HCT116 (cell line): ENCODE measurements at regions not wholly inside any gene's neighbourhood (a gene's known extent, or its start where the extent isn't known, plus 50 kb on each side); places are given as distances from the start of the nearest gene placed in this dataset.

Source experiments
- ATAC-seq: fragments of 200-7000 bp; cut with Tn5 transposase; 2 replicates; pipeline ENCODE4 v1.9.1; 2020; ENCODE audit warnings: mild to moderate bottlenecking, moderate library complexity
- BruUV-seq: library from RNA; stranded (reverse); fragments of 400-500 nt; replicated peaks from 2 replicates; lab custom pipeline; 2021; lab: Mats Ljungman, UMichigan
- CTCF ChIA-PET: fragments of 300-600 bp; sonication (Branson Sonifier 250); formaldehyde crosslinking; loops from one replicate; lab custom pipeline; 2021; ENCODE audit warnings: antibody characterized with exemption; lab: Charles Lee
- POLR2A ChIA-PET: fragments of 300-600, 350-600 bp; sonication (Branson Sonifier 250); formaldehyde crosslinking; loops from one replicate; lab custom pipeline; 2021; ENCODE audit warnings: antibody characterized with exemption; lab: Charles Lee
- RAD21 ChIA-PET, 2 experiments: fragments of 300-600 bp; sonication (Branson Sonifier 250); formaldehyde crosslinking; loops; one replicate each; lab custom pipeline; 2023; ENCODE audit warnings: low total read pairs in 2 of 2; ENCODE audit not compliant: uncharacterized antibody in 2 of 2, unreplicated experiment in 2 of 2, low non-redundant PET in 1 of 2; lab: Charles Lee
- DNase-seq: peaks from one replicate; pipeline ENCODE4 v3.0.0-alpha.2; 2010; ENCODE audit warnings: low read depth, low spot score
- H2AFZ ChIP-seq: fragments of 200-600 bp; shearing (Covaris generic), sonication (generic); 2 replicates; pipeline ENCODE4 v1.6.1; 2017; ENCODE audit warnings: low read depth, mixed run types, mixed read lengths, antibody characterized with exemption, low read length; ENCODE audit not compliant: poor library complexity, severe bottlenecking
- H3K27ac ChIP-seq: 2 replicates; pipeline ENCODE4 v1.5.1; 2012; ENCODE audit warnings: low read depth, low read length
- H3K27me3 ChIP-seq: fragments of 200-600 bp; sonication (generic); 2 replicates; pipeline ENCODE4 v1.6.1; 2016; ENCODE audit warnings: mixed run types, low read length, mixed read lengths; ENCODE audit not compliant: insufficient read depth
- H3K36me3 ChIP-seq, 2 experiments: fragments of 200-500 bp in 1 of 2; fragments of 200-600 bp in 1 of 2; sonication (Bioruptor generic) in 1 of 2; sonication (generic) in 1 of 2; 2 replicates each; pipeline versions ENCODE4 v1.5.1 to v1.6.1; 2014 to 2016; ENCODE audit warnings: low read length in 2 of 2, inconsistent platforms in 1 of 2, mixed read lengths in 1 of 2, mixed run types in 1 of 2; ENCODE audit not compliant: insufficient read depth in 2 of 2, control insufficient read depth in 1 of 2
- H3K4me1 ChIP-seq, 2 experiments: fragments of 200-600 bp in 1 of 2; sonication (generic) in 1 of 2; 2 replicates each; pipeline versions ENCODE4 v1.5.1 to v1.6.1; 2012 to 2017; ENCODE audit warnings: low read length in 2 of 2, inconsistent platforms in 1 of 2, mild to moderate bottlenecking in 1 of 2, mixed read lengths in 1 of 2, mixed run types in 1 of 2, moderate library complexity in 1 of 2; ENCODE audit not compliant: insufficient read depth in 2 of 2, control insufficient read depth in 1 of 2
- H3K4me2 ChIP-seq: fragments of 200-600 bp; sonication (generic); 2 replicates; pipeline ENCODE4 v1.6.1; 2017; ENCODE audit warnings: mixed run types, low read length, mixed read lengths
- H3K4me3 ChIP-seq, 2 experiments: fragments of 200-600 bp in 1 of 2; sonication (generic) in 1 of 2; replicated peaks in 1 of 2; 2 replicates each; pipeline ENCODE4 v1.5.1; 2011 to 2016; ENCODE audit warnings: low read length in 2 of 2, control low read depth in 1 of 2, low read depth in 1 of 2, mild to moderate bottlenecking in 1 of 2, mixed read lengths in 1 of 2, mixed run types in 1 of 2
- H3K79me2 ChIP-seq: fragments of 200-600 bp; sonication (generic); 2 replicates; pipeline ENCODE4 v1.6.1; 2017; ENCODE audit warnings: mild to moderate bottlenecking, mixed run types, low read length, moderate library complexity, mixed read lengths; ENCODE audit not compliant: insufficient read depth
- H3K9ac ChIP-seq: fragments of 200-600 bp; sonication (generic); 2 replicates; pipeline ENCODE4 v1.6.1; 2016; ENCODE audit warnings: low read length, mixed read lengths
- H3K9me2 ChIP-seq: fragments of 200-600 bp; sonication (generic), shearing (Covaris generic); 2 replicates; pipeline ENCODE4 v1.6.1; 2017; ENCODE audit warnings: mixed run types, mild to moderate bottlenecking, moderate library complexity; ENCODE audit not compliant: insufficient read depth
- H3K9me3 ChIP-seq, 2 experiments: fragments of 200-500 bp in 1 of 2; fragments of 200-600 bp in 1 of 2; sonication (Bioruptor generic) in 1 of 2; sonication (generic) in 1 of 2; 2 replicates each; pipeline ENCODE4 v1.6.1; 2014 to 2017; ENCODE audit warnings: low read length in 2 of 2, mixed read lengths in 2 of 2, inconsistent platforms in 1 of 2, low read depth in 1 of 2, mild to moderate bottlenecking in 1 of 2, mixed run types in 1 of 2, moderate library complexity in 1 of 2; ENCODE audit not compliant: control insufficient read depth in 1 of 2, insufficient read depth in 1 of 2
- H4K20me1 ChIP-seq: fragments of 200-600 bp; sonication (generic), shearing (Covaris generic); 2 replicates; pipeline ENCODE4 v1.6.1; 2017; ENCODE audit warnings: mixed run types, mild to moderate bottlenecking, moderate library complexity; ENCODE audit not compliant: insufficient read depth
- ATF3 ChIP-seq: IDR thresholded peaks from 2 replicates; pipeline ENCODE4 v1.6.1; 2012
- CBX3 ChIP-seq: IDR thresholded peaks from 2 replicates; pipeline ENCODE4 v1.6.1; 2012; ENCODE audit warnings: low read depth
- CEBPB ChIP-seq: IDR thresholded peaks from 2 replicates; pipeline ENCODE4 v1.6.1; 2012; ENCODE audit warnings: low read depth
- CTCF ChIP-seq, 3 experiments: fragments of 200-600 bp in 1 of 3; sonication (generic) in 1 of 3; IDR thresholded peaks in 2 of 3; conservative IDR thresholded peaks in 1 of 3; 2 replicates each; pipeline ENCODE4 v1.5.1; 2012 to 2017; ENCODE audit warnings: low read depth in 2 of 3, low read length in 2 of 3, antibody characterized with exemption in 1 of 3, borderline replicate concordance in 1 of 3, control low read depth in 1 of 3, mild to moderate bottlenecking in 1 of 3, mixed read lengths in 1 of 3, mixed run types in 1 of 3, moderate library complexity in 1 of 3; ENCODE audit not compliant: insufficient read depth in 1 of 3
- EGR1 ChIP-seq: IDR thresholded peaks from 2 replicates; pipeline ENCODE4 v1.6.1; 2012; ENCODE audit warnings: low read depth
- ELF1 ChIP-seq: IDR thresholded peaks from 2 replicates; pipeline ENCODE4 v1.6.1; 2012; ENCODE audit warnings: low read depth, borderline replicate concordance
- EZH2 ChIP-seq: fragments of 200-600 bp; sonication (generic); IDR thresholded peaks from 2 replicates; pipeline ENCODE4 v1.6.1; 2017; ENCODE audit warnings: antibody characterized with exemption, mixed run types
- EZH2phosphoT487 ChIP-seq: fragments of 200-600 bp; IDR thresholded peaks from 2 replicates; pipeline ENCODE4 v1.6.1; 2018; ENCODE audit warnings: antibody characterized with exemption, borderline replicate concordance
- FOSL1 ChIP-seq: IDR thresholded peaks from 2 replicates; pipeline ENCODE4 v1.6.1; 2012; ENCODE audit warnings: low read depth
- JUND ChIP-seq: IDR thresholded peaks from 2 replicates; pipeline ENCODE4 v1.6.1; 2012
- MAX ChIP-seq: IDR thresholded peaks from 2 replicates; pipeline ENCODE4 v1.6.1; 2012
- POLR2A ChIP-seq: IDR thresholded peaks from 2 replicates; pipeline ENCODE4 v1.7.0; 2011; ENCODE audit warnings: borderline replicate concordance; ENCODE audit not compliant: insufficient read depth, insufficient read length; ENCODE audit errors: extremely low read depth
- POLR2AphosphoS5 ChIP-seq: IDR thresholded peaks from 2 replicates; pipeline ENCODE4 v1.6.1; 2011; ENCODE audit warnings: mild to moderate bottlenecking, low read depth, low read length, moderate library complexity
- RAD21 ChIP-seq: IDR thresholded peaks from 2 replicates; pipeline ENCODE4 v1.6.1; 2012; ENCODE audit warnings: low read depth, mild to moderate bottlenecking
- REST ChIP-seq: IDR thresholded peaks from 2 replicates; pipeline ENCODE4 v1.6.1; 2012; ENCODE audit warnings: low read depth
- SIN3A ChIP-seq: IDR thresholded peaks from 2 replicates; pipeline ENCODE4 v1.6.1; 2012; ENCODE audit warnings: low read depth
- SP1 ChIP-seq: IDR thresholded peaks from 2 replicates; pipeline ENCODE4 v1.6.1; 2012; ENCODE audit warnings: low read depth
- SRF ChIP-seq: IDR thresholded peaks from 2 replicates; pipeline ENCODE4 v1.6.1; 2012; ENCODE audit warnings: low read depth
- ZBTB33 ChIP-seq: IDR thresholded peaks from 2 replicates; pipeline ENCODE4 v1.6.1; 2011; ENCODE audit warnings: mild to moderate bottlenecking, low read length, moderate library complexity; ENCODE audit not compliant: insufficient replicate concordance; ENCODE audit errors: extremely low read depth
- ZNF274 ChIP-seq: fragments of 200-500 bp; sonication (Bioruptor generic); IDR thresholded peaks from 2 replicates; pipeline ENCODE4 v1.6.1; 2014; ENCODE audit warnings: mild to moderate bottlenecking, low read depth, low read length, inconsistent platforms
- intact Hi-C: fragments of 100-400 bp; cut with micrococcal nuclease; formaldehyde crosslinking; loops from 2 replicates; pipeline ENCODE4 v1.10.0; 2022

GRCh38 chrX:22577181-22577580 is 304.5 kb downstream of the CBLL2 start (continued):
- no peak for TF ChIP-seq REST
- no peak for TF ChIP-seq CBX3
- TF ChIP-seq EGR1: no peak
- TF ChIP-seq SRF: no peak
- no peak for TF ChIP-seq EZH2phosphoT487
- TF ChIP-seq EZH2: no peak
- TF ChIP-seq ELF1: no peak
- TF ChIP-seq ZNF274: no peak
- TF ChIP-seq, all 23 proteins: peak for 0

GRCh38 chrX:22585831-22586230 is 313.1 kb downstream of the CBLL2 start:
- no peaks in the 10 kb centered on the region for H3K79me2 ChIP-seq
- no peaks in the 10 kb centered on the region for H3K36me3 ChIP-seq
- no peaks in the 10 kb centered on the region for H3K4me1 ChIP-seq
- ChIA-PET POLR2A (no interaction called here), RAD21 (no interaction called here), CTCF (no interaction called here)
- no peaks in the 10 kb centered on the region for H3K9me3 ChIP-seq
- no peak overlapping the region for H3K9ac ChIP-seq
- H2AFZ ChIP-seq: no peak overlapping the region
- H3K4me2 ChIP-seq: no peak overlapping the region
- BruUV-seq: no TSS peak
- H3K27me3 ChIP-seq: no peaks in the 10 kb centered on the region
- intact Hi-C loops: no loop called here
- H3K27ac ChIP-seq: no peak overlapping the region
- ATAC-seq (no peak), DNase-seq (no peak)
- no peak overlapping the region for H3K4me3 ChIP-seq
- H3K9me2 ChIP-seq: no peaks in the 10 kb centered on the region
- no peaks in the 10 kb centered on the region for H4K20me1 ChIP-seq
- TF ChIP-seq CTCF (IDR thresholded peaks at IDR 0.05 in 2 of 3, conservative IDR thresholded peaks at IDR 0.05 in 1 of 3; ENCODE audit: borderline replicate concordance in 1 of 3, insufficient read depth in 1 of 3, low read depth in 2 of 3, low read length in 2 of 3) (no peak), EZH2phosphoT487 (no peak), ZNF274 (no peak), RAD21 (no peak), ATF3 (no peak), POLR2A (no peak), ZBTB33 (no peak), JUND (no peak), EGR1 (no peak), CEBPB (no peak), MAX (no peak), POLR2AphosphoS5 (no peak), SP1 (no peak), SRF (no peak), SIN3A (no peak), FOSL1 (no peak)
